Stimulated activated CD4-positive, alpha-beta T cell treated with anti-CD3 and anti-CD28 coated beads, Interleukin-1b, Interleukin-23, amount 100 ng/mL, for 48 hours (primary cell): ENCODE measurements at regions not wholly inside any gene's neighbourhood (a gene's known extent, or its start where the extent isn't known, plus 50 kb on each side); places are given as distances from the start of the nearest gene placed in this dataset.
A peak's percentile ranks its signal among the peaks of the same experiment; 100 is the strongest.

Experiments used
- DNase-seq: peaks from one replicate; pipeline ENCODE4 v3.0.0-alpha.2; 2020

DNA sequence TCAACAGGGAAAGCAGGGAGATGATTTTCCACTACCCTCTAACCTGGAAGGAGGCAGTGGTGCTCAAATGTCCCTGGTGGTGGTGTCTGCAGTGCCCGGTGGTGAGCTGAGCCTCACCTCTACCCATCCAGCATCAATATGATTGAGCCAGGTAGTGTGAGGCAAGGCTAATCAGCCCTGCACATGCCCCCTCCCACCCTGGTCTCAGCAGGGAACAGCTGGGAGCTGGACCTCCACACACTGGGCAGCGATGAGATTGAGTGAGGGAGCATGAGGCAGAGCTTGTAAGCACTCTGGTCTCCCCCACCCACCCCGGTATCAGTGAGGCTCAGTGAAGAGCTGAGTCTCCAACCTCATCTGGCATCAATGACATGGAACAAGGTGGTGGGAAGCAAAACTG, 634.3 kb downstream of the PTPRU start:
- DNase-seq, result no peak

DNA sequence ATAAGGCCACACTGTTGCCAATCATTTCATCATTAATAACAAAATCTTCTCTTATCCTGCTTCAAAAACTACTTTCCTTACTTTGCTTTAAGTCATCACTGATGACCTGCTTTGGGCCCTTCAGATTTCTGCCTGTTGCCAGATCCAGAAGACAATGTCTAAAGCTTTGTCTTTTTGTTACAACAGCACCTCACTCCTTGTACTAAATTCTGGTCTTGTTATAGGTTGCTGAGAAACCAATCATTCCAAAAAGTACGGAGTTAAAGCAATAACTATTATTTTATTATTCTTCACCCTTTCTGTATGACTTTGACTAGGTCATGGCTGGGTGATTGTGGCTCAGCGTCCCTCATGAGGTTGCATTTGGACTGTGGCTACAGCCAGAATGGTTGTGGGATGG, 633.5 kb downstream of the PTPRU start:
- no peak for DNase-seq

- DNase-seq, result no peak
Observed at GRCh38 chr1:29868944-29869343, 632.6 kb downstream of the PTPRU start.

DNA sequence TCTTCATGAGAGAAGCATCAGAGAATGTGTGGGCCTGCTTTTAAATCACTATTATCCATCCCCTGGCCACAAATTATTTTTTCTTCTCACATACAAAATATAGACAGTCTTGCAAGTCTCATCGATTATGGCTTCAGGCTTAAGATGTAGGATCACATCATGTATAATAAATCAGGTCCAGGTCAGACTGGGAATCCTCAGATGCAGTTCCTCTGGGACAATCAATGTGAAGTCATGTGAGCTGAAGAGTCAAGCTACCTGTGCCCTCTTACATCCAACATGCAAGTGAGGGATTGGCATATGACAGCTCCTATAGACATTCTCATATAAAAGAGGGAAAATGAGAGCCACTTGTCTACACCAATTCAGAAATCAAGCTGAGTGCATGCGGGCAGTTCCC, 631.8 kb downstream of the PTPRU start:
- DNase-seq, result no peak

DNA sequence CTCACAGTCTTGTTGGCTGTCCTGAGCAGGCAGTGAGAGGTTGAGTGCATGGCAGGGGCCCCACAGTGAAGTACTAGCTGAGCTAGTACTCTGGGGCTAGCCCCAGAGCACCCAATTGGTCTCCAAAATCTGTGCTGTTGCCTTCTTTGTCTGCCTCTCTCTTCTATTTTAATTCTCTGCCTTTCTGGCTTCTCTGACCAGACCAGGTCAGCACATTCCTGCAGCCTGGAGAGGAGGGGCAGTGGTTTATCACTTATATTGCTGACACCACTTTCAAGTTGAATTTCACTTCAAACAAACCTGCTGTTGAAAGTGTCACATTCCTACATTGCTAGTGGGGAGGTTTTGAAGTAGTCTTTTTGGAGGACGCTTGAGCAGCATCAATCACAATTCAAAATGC, 628.7 kb downstream of the PTPRU start:
- DNase-seq, result no peak

DNA sequence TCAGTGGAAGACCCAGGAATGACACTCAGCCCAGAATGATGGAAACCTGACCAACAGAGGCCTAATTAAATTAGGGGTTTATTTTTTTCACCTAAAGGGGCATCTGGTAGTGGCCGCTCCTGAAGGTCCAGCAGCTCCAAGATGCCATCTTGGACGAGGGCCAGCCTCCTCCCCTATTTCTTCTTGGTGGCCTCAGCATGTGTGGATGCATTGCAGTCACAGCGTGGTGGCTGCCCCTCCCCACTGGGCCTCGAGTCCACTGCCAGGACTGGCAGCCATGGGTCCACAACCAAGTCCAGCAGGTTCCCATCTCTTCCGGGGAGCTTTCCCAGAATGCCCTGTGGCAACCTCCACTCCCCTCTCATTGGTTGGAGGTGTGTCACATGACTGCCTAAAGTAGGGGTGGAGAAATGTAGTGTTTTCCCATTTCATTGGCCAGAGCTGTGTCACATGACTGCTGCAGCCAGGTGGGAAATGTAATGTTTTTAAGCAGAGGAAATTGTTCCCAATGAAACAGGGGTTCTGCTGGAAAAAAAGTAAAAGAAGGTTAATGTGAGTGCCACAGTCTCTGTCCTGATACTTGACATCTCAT, 628.2 kb downstream of the PTPRU start:
- no peak for DNase-seq

DNA sequence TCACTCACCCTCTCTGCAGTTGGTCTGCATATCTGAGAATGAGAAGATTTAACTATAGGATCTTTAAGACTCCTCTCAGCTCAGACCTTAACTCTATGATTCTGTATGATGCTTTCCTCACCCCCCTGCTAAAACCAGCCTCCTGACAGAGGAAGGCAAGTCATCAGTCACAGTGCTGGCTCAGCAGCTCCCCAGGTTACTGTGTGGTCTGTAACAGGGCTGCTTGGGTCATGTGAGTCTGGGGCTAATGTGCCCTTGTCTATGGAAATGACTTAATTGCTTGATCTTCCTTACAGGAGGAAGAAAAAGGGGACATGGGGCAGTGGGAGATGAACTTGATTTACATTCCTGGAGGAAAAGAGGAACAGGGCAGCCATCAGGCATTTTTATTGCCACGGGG, 625.6 kb downstream of the PTPRU start:
- no peak for DNase-seq

DNA sequence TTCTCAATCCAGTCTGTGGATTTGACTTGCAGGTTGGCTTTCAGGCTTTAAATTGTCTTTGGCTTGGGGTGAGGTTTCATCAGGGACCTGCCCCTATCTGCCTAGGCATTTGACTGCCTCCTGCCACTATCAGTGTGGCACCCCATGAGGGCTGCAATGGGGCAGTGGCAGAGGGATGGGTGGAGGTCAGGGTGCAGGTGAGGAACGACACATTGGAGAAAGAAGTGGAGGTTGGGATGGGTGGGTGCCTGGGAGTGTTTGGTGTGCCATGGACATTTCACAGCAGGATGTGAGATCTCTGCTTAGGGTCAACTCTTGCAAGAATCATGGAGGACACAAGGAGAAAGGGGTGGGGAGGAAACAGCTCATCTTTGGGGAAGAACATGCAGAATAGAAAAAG, 625.1 kb downstream of the PTPRU start:
- no peak for DNase-seq

- DNase-seq, result no peak
Observed at GRCh38 chr1:29860681-29861080, 624.4 kb downstream of the PTPRU start.

- DNase-seq, result no peak
Observed at GRCh38 chr1:29860056-29860455, 623.7 kb downstream of the PTPRU start.

DNA sequence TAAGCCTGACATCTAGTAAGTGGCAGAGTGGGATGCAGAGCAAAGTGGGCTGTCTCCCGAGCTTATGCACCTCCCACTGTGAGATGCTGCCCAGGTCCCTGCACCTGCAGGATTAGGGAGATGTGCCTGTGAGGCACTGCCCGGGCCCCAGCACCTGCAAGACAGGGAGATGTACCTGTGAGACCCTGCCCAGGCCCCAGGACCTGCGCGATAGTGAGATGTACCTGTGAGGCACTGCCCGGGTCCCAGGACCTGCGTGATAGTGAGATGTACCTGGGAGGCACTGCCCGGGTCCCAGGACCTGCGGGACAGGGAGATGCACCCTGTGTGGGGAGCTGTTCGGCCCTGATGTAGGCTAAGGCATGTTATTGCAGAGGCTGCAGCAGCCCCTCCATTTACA, 622.8 kb downstream of the PTPRU start:
- DNase-seq, result no peak

DNA sequence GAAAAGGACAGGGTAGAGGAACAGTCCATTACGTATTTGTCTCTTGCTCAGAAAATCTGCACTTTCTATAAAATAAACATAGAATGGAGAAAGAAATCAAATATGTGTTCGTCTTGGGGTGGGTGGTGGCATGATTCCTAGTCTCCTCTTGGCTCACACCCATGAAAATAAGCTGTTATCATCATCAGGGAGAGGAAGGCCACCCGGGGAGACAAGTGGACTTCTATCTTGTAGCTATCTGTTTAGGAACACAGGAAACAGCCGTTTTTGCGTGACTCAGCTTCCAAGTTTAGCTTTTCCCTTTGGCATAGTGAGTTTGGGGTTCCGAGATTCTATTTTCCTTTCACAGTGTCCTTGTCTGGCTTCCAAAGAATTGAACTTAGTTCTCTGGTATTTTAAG, 622.3 kb downstream of the PTPRU start:
- DNase-seq, result no peak

GRCh38 chr1:29856340-29857114, 620.2 kb downstream of the PTPRU start:
- no peak for DNase-seq

GRCh38 chr1:29855561-29856160, 619.3 kb downstream of the PTPRU start:
- no peak for DNase-seq

DNA sequence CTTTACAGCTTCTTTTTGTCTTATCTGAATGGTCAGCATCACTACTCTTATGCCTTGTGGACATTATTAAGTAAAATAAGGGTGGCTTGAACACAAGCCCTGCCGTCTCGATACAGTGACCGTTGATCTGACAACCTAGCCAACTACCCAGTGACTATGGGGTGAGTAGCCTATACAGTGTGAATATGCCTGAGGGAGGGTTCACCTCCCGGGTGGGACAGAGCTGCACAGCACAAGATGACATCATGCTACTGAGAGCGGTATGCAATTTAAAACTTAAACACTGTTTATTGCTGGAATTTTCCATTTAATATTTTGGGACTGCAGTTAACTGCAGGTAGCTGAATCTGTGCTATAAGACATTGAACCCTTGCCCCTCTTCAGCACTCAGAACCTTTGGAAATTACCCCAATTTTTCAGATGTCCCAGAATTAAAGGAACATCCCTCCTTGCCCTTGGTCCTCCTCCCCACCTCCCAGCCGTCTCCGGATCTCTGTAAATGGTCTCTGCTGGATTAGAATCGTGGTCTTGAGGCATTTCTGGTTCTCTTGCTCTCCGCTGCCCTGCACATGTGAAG, 618.5 kb downstream of the PTPRU start:
- no peak for DNase-seq

GRCh38 chr1:29853716-29854330, 617.5 kb downstream of the PTPRU start:
- DNase-seq, result no peak

GRCh38 chr1:29852248-29852647, 615.9 kb downstream of the PTPRU start:
- DNase-seq, result no peak

GRCh38 chr1:29851691-29852090, 615.4 kb downstream of the PTPRU start:
- DNase-seq, result no peak

GRCh38 chr1:29849991-29850757, 613.9 kb downstream of the PTPRU start:
- no peak for DNase-seq

DNA sequence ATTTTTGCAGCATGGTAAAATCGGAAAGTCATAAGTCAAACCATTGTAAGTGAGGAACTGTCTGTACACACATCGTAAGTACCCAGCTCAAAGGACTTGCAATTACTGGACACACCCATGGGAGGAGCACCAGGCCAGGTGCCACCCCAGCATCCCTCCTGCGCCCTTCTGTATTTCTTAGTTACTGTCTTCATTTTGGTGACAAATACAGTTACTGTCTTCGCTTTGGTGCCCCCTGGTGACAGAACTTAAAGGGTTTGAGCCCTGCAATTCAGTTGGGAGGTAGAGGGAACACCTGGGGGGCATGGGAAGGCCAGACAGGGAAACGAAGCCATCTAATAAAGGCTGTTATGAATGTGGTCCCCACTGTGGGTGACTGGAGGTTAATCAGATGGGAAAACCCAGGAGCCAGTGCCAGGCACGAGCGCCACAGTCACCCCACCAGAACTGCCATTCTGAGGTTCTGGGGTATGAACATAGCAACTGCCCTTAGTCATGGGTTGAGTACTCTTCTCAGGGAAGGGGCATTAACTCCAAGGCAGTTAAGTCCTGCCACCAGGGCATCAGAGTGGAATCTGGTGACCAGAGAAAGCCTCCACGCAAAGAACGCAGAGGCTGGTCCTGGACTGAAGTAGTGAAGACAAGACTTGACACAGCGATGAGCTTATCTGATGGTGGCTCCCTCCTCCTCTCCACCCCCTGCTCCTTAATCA, 612.9 kb downstream of the PTPRU start:
- DNase-seq, result peak; percentile 37

DNA sequence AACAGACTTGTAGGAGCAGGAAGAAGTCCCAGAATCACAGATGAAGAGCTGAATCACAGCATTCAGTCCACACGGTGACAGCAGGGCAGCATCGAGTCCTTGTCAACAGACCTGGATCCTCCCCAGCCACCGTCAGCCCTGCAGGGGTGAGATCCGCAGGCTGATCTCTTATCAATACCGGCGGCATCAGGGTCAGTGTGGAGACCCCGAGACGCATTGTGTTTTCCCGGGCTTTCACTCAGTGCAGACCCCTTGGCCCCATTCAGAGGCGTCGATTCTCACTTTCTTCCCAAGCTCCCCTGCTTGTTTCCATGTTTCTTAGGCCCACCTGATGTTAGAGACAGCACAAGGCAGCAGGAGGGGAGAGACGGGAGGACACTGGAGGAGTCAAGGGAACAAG, 609.6 kb downstream of the PTPRU start:
- no peak for DNase-seq

DNA sequence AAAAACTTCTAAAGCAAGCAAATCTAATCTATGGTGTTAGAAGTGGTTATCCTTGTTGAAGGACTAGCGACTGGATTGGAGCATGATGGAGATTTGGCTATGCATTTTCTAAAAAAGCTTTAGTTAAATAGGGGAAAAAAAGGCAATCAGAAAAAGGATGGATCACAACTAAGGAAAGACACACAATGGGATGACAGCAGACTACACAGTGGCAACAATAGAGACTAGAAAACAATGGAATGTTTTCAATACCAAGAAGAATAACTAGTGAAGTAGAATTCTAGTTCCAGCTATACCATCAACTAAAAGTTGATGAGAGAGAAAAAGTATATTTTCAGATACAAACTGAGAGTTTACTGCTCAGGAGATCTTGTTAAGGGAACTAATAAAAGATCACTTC, 605.8 kb downstream of the PTPRU start:
- DNase-seq, result no peak
